GM19395 (cell line): ENCODE measurements at regions not wholly inside any gene's neighbourhood (a gene's known extent, or its start where the extent isn't known, plus 50 kb on each side); places are given as distances from the start of the nearest gene placed in this dataset.

ENCODE experiments used
- ATAC-seq: cut with Tn5 transposase; IDR thresholded peaks from one replicate; pipeline ENCODE4 v1.9.1; 2021; ENCODE audit warnings: mild to moderate bottlenecking, moderate library complexity; ENCODE audit not compliant: unreplicated experiment

DNA sequence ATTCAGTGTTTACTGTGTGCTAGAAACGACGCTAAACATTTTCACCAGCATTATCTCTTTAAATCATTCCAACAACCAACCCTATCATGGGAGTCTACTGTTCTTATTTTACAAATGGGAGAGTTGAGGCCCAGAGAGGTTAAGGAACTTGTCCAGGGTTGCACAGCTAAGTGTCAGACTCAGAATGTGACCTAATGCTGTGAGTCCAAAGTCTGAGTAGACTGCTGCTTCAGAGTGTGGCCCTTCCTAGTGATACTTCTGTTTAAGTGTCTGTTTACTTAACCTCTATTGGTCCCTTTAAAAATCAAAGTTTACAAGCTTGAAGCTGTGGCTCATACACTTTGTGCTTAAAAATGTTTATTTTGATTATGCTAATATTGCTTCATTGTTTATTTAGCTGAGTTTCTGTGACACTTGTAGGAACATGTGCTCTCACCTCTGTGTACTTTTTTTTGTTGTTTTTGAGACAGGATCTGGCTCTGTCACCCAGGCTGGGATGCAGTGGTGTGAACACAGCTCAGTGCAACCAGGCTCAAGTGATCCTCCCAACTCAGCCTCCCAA, 84.4 kb upstream of the SYPL1 start:
- ATAC-seq = no peak

DNA sequence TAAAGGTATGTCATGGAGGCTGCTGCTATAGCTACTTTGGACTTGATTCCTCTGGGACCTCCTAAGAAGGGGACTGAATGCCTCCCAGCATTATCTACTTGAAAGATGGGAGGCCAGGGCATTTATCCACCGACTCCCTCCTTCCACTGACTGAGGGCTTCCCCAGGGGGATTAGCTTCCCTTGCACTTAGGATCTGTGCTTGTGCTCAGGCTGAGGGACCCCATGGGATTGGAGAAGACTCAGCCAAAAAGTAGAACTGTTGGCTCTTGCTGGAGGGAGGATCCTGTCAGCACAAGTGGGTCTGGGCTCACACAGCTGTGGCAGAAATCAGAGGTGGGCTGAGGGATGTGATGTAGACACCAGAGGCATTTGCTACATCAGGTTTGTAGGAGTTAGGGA, 81.5 kb upstream of the SYPL1 start:
- no peak for ATAC-seq

DNA sequence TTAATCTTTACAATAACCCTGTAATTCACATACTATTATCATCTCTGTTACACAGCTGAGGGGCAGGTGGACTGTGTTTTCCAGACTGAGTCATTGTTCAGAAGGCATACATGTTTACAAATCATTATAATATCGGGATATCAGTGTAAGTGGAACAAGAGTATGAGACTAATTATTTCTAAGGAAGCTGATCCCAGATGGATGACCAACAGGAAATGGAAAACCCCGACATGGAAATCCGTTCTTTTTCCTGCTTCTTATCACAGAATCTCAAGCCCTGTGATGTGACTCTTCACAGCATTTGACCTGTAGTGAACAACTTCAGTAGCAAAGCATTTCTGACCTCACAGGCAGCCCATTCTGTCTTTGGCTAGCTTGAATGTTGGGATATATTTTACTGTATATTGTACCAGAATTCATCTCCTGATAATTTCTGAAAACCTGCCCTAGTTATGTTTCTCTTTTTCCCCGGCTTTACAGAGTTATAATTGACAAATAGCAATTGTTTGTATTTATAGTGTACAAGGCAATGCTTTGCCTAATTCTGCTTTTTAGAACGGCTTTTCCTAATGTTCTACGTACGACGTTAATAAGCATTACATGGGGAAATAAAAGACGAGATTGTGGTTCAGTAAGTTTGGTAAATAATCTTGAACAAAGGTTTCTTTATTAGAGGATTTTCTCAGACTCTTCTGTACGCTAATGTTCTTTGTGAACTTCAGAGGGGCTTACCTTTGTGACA, 78.6 kb upstream of the SYPL1 start:
- no peak for ATAC-seq

DNA sequence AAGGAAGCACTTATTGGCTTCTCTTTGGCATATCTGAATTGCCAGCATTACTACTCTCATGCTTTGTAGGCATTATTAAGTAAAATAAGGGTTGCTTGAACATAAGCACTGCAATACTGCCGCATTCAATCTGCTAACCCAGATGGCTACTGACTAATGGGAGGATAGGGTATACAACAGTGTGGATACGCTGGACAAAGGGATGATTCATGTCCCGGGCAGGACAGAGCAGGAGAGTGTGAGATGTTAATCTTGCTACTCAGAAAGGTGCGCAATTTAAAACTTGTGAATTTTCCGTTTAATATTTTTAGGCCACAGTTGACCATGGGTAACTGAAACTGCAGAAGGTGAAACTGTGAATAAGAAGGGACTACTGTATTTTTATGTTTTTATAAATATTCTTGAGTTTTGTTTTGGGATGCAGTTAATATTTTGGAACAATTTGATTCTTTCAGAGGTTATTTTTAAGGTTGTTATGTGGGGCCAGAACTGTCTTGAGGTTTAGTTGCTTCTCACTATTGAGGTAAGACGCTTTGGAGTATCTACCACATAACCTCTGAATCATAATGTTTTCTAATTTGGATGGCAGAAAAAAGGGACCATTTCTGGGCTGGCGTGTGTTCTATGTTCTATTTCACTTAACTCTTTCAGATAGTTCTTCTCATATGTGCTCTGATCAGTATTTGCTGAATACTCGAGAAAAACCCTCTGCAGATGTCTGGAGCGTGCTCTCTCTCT, 75.7 kb upstream of the SYPL1 start:
- ATAC-seq = no peak

DNA sequence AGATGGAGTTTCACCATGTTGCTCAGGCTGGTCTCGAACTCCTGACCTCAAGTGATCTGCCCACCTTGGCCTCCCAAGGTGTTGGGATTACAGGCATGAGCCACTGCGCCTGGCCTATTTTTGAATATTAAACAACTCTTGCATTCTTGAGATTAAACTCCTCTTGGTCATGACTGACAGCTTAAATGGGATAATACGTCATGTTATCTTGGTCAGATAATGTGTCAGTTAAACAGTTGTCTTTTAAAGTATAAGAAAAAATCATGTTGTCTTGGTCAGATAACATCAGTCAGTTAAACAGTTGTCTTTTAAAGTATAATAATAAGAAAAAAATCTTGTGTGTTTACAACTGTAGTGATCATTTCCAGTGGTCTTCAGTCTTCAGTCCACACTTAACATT, 73.6 kb upstream of the SYPL1 start:
- no peak for ATAC-seq

DNA sequence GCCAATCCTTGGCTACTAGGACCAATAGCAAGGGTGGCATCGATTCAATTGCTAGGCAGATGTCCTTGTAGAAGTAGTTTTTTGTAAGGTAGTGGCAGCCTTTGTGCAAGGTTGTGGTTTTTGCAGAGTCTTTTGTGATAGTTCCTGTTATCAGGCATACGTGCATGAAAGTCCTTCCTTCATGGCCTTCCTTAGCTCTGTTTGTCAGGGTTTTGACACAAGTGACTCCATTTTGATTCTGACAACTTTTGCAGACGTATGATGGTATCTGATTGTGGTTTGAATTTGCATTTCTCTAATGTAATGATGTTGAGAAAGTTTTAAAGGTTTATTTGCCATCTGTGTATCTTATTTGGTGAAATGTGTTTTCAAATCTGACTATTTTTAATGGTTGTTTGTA, 71.8 kb upstream of the SYPL1 start:
- no peak for ATAC-seq

DNA sequence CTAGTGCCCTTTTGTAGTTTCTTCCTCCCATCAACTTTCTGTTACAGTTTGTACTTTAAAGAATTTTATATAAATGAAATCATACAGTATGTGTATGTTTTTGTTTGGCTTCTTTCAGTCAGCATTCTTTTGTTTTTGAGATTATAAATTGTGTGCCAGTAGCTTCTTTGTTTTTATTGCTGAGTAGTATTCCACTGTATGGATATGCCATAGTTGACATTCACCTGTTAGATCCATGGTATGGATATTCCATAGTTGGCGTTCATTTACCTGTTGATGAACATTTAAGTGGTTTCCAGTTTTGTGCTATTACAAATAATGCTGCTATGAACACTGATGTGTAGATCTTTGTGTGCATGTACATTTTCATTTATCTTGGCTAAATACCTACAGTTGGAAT, 70.8 kb upstream of the SYPL1 start:
- ATAC-seq = no peak

DNA sequence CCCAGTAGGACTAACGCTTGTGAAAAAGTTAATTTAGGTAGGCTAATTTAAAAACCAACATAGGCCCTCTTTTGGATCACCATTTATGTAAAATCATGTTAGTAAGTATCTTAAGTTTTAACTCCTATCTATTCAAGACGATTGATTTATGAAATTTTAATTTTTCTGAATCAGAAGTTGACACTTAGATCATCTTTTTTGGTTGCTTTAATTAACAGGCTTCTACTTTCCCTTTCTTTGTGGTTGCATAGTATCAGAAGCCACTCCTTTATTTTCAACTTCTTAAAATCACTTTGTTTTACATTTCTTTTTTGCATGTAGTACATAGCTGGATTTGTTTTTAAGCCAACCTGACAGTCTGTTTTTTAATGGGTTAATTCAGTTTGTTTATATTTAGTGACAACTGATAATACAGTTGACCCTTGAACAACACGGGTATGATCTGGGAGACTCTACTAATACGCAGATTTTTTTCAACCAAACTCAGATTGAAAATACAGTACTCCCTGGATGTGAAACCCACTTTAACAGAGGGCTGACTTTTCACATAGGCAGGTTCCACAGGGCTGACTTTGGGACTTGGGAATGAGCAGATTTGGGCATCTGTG, 69.7 kb upstream of the SYPL1 start:
- ATAC-seq = no peak

DNA sequence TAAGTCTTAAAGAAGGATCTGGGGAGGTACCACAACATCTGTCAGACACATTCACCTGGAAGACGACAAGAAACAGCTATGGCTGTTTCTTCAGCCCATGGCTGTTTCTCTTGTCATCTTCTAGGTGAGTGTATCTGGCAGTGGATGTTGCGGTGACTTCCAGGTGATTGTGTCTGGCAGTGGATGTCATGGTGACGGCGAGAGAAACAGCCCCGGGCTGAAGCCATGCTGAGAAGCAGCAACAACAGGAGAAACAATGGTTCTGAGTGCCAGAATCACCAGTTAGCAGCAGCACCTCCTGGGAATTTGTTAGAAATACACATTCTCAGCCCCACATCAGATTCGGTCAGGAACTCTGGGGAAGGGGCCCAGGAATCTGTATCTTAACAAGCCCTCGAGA, 68.6 kb upstream of the SYPL1 start:
- no peak for ATAC-seq

DNA sequence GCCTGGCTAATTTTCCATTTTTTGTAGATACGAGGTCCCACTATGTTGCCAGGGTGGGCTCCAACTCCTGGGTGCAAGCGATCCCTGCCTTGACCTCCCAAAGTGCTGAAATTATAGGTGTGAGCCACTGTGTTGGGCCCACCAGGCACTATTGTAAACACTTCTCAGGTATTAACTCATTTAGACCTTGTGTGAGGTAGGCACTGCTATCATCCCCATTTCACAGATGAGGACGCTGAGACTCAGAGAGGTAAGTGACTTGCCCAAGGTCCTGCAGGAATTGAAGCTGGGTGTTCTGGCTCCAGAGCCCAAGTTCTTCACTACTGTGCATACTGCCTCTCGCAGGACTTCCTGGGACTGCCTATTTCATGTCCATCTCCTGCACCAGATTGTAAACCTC, 67.1 kb upstream of the SYPL1 start:
- no peak for ATAC-seq

DNA sequence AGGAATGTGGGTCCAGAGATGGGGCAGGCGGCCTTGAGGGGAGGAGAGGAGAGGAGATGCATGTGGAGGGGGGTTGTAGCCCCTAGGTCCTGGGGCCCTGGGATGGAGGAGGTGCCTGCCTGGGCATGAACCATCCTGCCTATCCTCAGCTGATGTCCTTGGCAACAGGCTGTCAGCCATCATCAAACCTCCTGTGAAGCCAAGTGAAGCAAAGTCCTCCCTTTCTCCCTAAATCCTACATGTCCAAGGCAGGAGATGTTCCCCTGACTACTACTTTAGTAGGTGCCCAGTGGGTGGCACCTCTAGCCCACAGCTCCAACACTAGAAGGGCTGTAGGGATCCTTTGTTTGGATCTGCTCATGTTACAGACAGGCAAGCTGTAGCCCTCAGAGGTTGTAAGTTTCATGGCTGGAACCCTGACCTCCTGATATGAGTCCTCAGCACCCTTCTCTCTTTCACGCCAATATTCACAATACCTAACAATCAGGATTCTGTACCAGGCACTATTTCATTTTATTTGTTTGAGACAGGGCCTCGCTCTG, 66.6 kb upstream of the SYPL1 start:
- no peak for ATAC-seq

DNA sequence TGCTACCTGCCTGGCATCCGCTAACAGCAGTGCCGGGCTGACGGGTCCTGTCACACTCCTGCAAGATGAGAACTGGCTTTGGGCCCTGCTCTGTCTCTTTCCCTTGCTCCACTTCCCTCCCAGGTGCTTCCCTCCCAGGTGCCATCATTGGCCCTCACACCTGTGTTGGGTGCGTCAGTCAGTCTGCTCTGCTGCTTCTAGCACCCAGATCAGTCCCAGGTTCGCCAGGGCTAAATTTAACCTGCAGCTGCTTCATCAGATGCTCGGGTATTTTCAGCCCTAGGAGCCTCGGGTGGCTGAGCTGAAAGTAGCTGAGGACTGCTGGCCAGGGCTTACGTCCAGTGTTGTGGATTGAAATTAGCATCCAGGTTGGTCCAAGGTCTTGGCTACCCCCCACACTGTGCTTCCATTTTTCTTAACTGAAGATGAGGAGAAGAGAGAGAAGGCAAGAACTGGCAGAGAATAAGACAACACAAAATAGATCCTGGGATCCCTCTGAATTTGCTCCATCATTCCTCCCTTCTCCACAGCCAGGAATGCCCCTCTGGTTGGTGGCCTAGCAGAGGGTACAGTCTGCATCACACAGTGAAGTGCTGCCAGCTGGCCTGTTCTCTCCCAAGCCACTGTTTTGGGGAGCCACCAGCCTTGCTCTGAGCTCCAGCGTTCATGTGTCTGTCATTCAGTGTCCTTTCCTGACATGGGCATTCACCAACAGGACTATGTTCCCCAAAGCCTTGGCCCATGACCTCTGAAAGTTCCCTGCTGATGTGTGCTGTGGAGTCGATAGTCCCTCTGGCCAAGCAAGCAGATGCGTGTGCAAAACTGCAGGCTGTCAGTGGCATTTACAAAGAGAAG, 65.9 kb upstream of the SYPL1 start:
- no peak for ATAC-seq

DNA sequence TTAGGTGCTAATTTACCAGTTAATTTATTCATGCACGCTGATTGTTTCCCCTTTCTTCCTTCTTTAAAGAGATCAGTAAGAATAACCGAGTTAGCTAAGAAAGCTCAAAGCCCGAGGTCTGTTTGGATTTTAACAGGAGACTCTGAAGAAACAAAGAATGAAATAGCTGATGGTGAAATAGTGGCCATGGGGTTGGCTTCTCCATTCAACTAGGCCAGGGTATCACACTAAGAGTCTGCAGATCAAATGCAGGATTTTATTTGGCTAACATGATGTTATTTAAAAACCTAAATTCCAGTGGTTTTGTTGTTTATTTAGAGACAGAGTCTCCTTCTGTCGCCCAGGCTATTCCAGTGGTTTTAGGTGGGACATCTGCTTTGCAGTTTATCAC, 65.2 kb upstream of the SYPL1 start:
- no peak for ATAC-seq

DNA sequence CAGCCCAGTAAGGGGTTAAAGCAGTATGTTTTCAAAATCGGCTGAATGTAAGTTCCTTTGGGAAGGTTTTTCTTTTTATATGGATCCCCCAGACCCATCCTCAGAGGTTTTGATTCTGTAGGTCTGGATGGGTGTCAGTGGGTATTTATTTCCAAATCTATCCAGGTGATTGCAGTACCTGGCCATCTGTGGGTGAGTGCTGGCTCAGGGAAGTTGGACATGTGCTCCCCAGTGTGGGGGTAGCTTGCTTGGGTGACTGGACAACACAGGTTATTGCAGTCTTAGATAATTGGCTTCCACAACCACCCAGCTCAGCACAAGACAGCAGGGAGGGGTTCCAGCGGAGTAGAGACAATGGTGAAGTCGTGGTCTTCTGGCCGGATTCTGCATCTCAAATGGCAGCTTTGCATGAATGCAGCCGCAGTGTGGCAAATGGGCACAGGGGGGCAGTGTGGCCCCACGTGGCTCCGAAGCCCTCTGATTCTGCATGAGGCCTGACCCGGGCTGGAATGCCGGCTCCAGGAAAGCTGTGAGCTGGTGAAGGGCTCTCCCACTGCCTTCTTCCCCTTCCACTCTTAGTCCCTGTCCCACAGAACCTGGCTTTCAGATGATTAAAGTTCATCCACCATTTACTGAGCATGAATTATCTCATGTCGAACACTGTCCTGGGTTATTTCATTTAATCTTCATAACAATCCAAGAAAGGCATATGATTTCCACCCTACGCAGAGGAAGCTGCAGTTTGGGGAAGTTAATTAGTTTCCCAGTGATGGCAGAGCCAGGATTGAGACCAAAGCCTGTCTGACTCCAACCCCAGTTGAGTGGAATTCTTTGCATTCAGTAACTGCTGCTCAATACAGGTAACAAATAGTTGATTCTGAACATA, 64.5 kb upstream of the SYPL1 start:
- peak; percentile 74 for ATAC-seq

DNA sequence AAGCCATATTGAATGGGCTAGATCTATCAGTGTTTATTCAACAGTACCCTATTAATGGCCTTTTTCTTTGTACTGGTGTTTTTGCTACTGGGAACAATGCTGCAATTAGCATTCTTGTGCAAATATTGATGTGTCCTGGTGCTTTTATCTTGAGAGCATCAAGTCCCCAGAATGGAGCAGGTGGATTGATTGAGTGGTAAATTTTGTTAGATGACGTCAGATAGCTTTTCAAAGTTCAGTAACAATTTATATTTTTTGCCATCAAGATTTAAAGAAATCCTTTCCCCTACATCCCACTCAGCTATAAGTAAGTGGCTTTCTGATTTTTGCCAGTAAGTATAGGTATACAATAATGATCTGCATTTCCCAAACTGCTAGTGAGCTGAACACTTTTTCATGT, 63.4 kb upstream of the SYPL1 start:
- no peak for ATAC-seq

DNA sequence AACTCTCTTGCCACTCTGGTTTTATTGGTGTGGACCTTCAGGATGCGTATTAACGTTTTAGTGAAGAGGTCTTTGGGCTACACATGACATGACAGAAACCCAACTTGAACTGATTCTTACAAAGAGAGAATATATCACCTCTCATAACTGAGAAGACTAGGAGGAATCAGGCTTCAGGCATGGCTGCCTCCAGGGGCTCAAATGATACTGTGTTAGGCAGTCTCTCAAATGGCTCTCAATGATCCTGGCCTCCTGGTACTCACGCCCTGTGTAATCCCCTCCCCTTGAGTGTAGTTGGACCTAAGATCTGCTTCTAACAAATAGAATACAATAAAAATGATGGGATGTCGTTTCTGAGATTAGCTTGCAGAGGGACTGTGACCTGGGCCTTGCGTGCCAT, 58.5 kb upstream of the SYPL1 start:
- no peak for ATAC-seq

DNA sequence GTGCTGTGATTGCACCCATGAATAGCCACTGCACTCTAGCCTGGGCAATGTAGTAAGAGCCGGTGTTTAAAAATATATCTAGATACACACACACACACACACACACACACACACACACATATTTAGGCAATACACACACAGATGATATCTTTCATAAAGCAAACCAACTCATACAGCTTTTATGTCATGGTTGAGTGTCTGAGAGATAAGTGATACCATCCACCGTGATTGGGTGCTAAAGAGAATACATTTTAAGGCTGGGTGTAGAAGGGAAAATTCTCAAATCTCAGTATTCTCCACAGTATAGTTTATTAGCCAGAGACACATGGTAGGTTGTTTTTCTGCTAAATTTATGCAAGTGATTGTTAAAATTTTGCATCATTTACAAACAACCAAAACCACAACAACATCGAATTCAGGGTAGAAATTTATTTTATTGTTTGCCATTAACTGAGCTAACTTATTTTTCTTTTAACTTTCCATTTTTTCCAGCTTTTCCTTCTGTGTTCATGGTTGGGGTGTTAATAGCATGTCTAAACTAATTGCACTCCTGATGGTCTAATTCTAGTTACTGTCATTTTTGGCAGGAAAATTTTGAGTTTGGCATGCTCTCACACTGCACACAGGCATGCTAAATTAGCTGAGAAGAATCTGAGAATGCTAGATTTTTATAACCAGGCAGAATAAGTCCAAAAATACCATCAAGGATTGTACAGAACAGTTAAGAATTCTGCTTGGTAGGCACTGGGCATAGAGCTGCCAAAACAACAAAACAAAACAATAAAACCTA, 57.9 kb upstream of the SYPL1 start:
- ATAC-seq = no peak

DNA sequence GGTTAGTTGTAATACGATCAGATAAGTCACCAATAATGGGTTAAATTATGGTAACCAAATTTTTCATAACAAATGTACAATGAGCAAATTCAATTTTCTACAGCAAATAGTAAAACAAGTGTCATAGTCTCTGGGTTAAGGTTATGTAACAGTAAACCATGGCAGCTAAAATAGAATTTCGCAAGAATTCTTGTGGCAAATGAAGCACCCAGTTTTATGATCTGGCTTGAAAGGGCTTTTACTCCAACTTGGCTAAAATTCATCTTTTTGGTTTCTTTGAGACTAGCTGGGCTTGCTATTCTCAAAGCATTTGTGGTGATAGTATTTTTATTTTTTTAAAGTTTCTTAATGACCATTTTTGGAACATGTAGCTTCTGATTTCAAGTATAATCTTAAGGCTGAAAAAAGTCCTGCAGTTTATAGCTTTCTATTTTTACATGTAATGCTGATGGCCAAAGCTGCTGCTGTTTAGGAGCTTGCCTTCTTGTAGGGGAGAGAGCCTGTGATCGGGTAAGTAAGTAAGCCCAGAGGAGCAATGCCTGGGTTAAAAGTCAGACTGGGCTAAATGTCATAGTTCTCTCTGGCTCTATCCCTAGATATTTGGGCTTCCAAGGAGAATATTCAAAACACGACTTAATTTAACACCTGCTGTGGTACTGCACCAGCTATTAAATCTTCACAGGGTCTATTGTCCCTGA, 55.5 kb upstream of the SYPL1 start:
- ATAC-seq = no peak
